HepG2 (cell line): ENCODE measurements at regions not wholly inside any gene's neighbourhood (a gene's known extent, or its start where the extent isn't known, plus 50 kb on each side); places are given as distances from the start of the nearest gene placed in this dataset.

Source experiments
- ASH2L ChIP-seq: fragments of 300-600, 200-600 bp; sonication (generic); IDR thresholded peaks from 2 replicates; pipeline ENCODE4 v1.7.0; 2017; ENCODE audit warnings: low read depth, mild to moderate bottlenecking, moderate library complexity, mixed read lengths, low read length; ENCODE audit not compliant: insufficient read length
- FIP1L1 ChIP-seq: fragments of 200-400 bp; formaldehyde crosslinking; IDR thresholded peaks from 2 replicates; pipeline ENCODE4 v1.6.1; 2018; ENCODE audit warnings: low read depth, mild to moderate bottlenecking, low read length, moderate library complexity, borderline replicate concordance; ENCODE audit not compliant: insufficient read depth
- MED1 ChIP-seq: sonication (generic); formaldehyde crosslinking; IDR thresholded peaks from 2 replicates; pipeline ENCODE4 v1.4.0; 2020; ENCODE audit warnings: missing genetic modification reagents
- MEIS1 ChIP-seq: sonication (generic); formaldehyde crosslinking; IDR thresholded peaks from 2 replicates; pipeline ENCODE4 v1.9.0; 2021; ENCODE audit warnings: mild to moderate bottlenecking, missing genetic modification reagents, moderate library complexity, borderline replicate concordance
- MIER3 ChIP-seq: IDR thresholded peaks from 2 replicates; pipeline ENCODE4 v1.6.1; 2016; ENCODE audit warnings: missing compliant biosample characterization, borderline replicate concordance
- MXD3 ChIP-seq: IDR thresholded peaks from 2 replicates; pipeline ENCODE4 v1.6.1; 2016; ENCODE audit warnings: mild to moderate bottlenecking, missing biosample characterization, missing genetic modification reagents
- NFAT5 ChIP-seq: sonication (generic); formaldehyde crosslinking; IDR thresholded peaks from 2 replicates; pipeline ENCODE4 v1.4.0; 2020; ENCODE audit warnings: missing genetic modification reagents
- NFE2L2 ChIP-seq: fragments of 150-350 bp; IDR thresholded peaks from 2 replicates; pipeline ENCODE4 v1.6.1; 2014; ENCODE audit warnings: low read length
- POGZ ChIP-seq: sonication (generic); formaldehyde crosslinking; IDR thresholded peaks from 2 replicates; pipeline ENCODE4 v1.4.0; 2020; ENCODE audit warnings: mild to moderate bottlenecking, missing genetic modification reagents
- RARA ChIP-seq: IDR thresholded peaks from 2 replicates; pipeline ENCODE4 v1.6.1; 2016; ENCODE audit warnings: missing genetic modification reagents, missing compliant biosample characterization
- RFX5 ChIP-seq: IDR thresholded peaks from 2 replicates; pipeline ENCODE4 v1.6.1; 2011; ENCODE audit warnings: low read depth, low read length, improper control_type of control experiment
- RFXAP ChIP-seq: sonication (generic); formaldehyde crosslinking; IDR thresholded peaks from 2 replicates; pipeline ENCODE4 v1.4.0; 2020; ENCODE audit warnings: missing genetic modification reagents, borderline replicate concordance
- RXRA ChIP-seq: sonication (generic); formaldehyde crosslinking; IDR thresholded peaks from 2 replicates; pipeline ENCODE4 v1.5.1; 2020; ENCODE audit warnings: missing genetic modification reagents
- SNAPC4 ChIP-seq: sonication (generic); formaldehyde crosslinking; IDR thresholded peaks from 2 replicates; pipeline ENCODE4 v1.4.0; 2020; ENCODE audit warnings: mild to moderate bottlenecking, missing genetic modification reagents
- SPEN ChIP-seq: sonication (generic); formaldehyde crosslinking; IDR thresholded peaks from 2 replicates; pipeline ENCODE4 v1.5.1; 2020; ENCODE audit warnings: low read depth, mild to moderate bottlenecking, missing genetic modification reagents
- SRF ChIP-seq: IDR thresholded peaks from 2 replicates; pipeline ENCODE4 v1.6.1; 2011; ENCODE audit warnings: mild to moderate bottlenecking, low read depth, low read length, moderate library complexity
- SUZ12 ChIP-seq: fragments of 150-350 bp; IDR thresholded peaks from 2 replicates; pipeline ENCODE4 v1.6.1; 2014; ENCODE audit warnings: low read depth, low read length
- ZFY ChIP-seq: sonication (generic); formaldehyde crosslinking; IDR thresholded peaks from 2 replicates; pipeline ENCODE4 v1.4.0; 2020; ENCODE audit warnings: missing genetic modification reagents
- ZNF143 ChIP-seq: sonication (generic); formaldehyde crosslinking; IDR thresholded peaks from 2 replicates; pipeline ENCODE4 v1.4.0; 2020; ENCODE audit warnings: missing genetic modification reagents
- ZNF570 ChIP-seq: sonication (generic); formaldehyde crosslinking; IDR thresholded peaks from 2 replicates; pipeline ENCODE4 v1.4.0; 2020; ENCODE audit warnings: mild to moderate bottlenecking, missing genetic modification reagents, borderline replicate concordance

GRCh38 chr6:188821-189655 is 103.2 kb upstream of the DUSP22 start (continued):
- TF ChIP-seq NFAT5 (no peak), ZNF143 (CRISPR knock-in tag) (no peak), POGZ (CRISPR knock-in tag) (no peak), ZNF570 (CRISPR knock-in tag) (no peak), SRF (no peak), SUZ12 (0 out of 2 replicates have a peak, but pooled peaks have one; percentile 22), MED1 (CRISPR knock-in tag) (peak; percentile 54; the same call in 1 of the 2 replicates), RFX5 (no peak), MXD3 (CRISPR knock-in tag) (no peak), NFE2L2 (no peak), ZFY (CRISPR knock-in tag) (peak; percentile 49; the same call in 1 of the 2 replicates), RARA (0 out of 2 replicates have a peak, but pooled peaks have one; percentile 18), FIP1L1 (no peak), RXRA (CRISPR knock-in tag) (peak; percentile 30; the same call in 1 of the 2 replicates), MEIS1 (CRISPR knock-in tag) (peak; percentile 37; the same call in 1 of the 2 replicates), RFXAP (CRISPR knock-in tag) (peak; percentile 71; the same call in 1 of the 2 replicates), MIER3 (CRISPR knock-in tag) (no peak; the same call in 1 of the 2 replicates), SPEN (CRISPR knock-in tag) (peak; percentile 41; the same call in 1 of the 2 replicates), ASH2L (peak; percentile 29), SNAPC4 (CRISPR knock-in tag) (no peak)
